SU-DHL-6 (cell line): ENCODE measurements at regions not wholly inside any gene's neighbourhood (a gene's known extent, or its start where the extent isn't known, plus 50 kb on each side); places are given as distances from the start of the nearest gene placed in this dataset.

Source experiments
- H2AFZ ChIP-seq: fragments of 200-600 bp; sonication (generic); 2 replicates; pipeline ENCODE4 v1.6.1; 2014; ENCODE audit warnings: low read depth, mild to moderate bottlenecking, moderate library complexity, mixed read lengths, antibody characterized with exemption, low read length; ENCODE audit not compliant: severe bottlenecking
- H3F3A ChIP-seq: fragments of 200-600 bp; shearing (Covaris generic); 2 replicates; pipeline ENCODE4 v1.6.0; 2016; ENCODE audit warnings: antibody characterized with exemption, mild to moderate bottlenecking; ENCODE audit not compliant: insufficient read depth
- H3K27ac ChIP-seq: fragments of 200-600 bp; sonication (generic); 2 replicates; pipeline ENCODE4 v1.5.1; 2016; ENCODE audit warnings: low read depth, mild to moderate bottlenecking, low read length, moderate library complexity, mixed read lengths
- H3K27me3 ChIP-seq: fragments of 200-600 bp; sonication (generic), shearing (Covaris generic); 2 replicates; pipeline ENCODE4 v1.6.0; 2014; ENCODE audit warnings: mild to moderate bottlenecking, low read length
- H3K36me3 ChIP-seq: fragments of 200-600 bp; sonication (generic); 2 replicates; pipeline ENCODE4 v1.6.1; 2014; ENCODE audit warnings: mild to moderate bottlenecking, low read length, mixed read lengths
- H3K4me2 ChIP-seq: fragments of 300-600, 200-600 bp; shearing (Covaris generic), sonication (generic); 2 replicates; pipeline ENCODE4 v1.6.0; 2014; ENCODE audit warnings: low read length, low read depth, mild to moderate bottlenecking; ENCODE audit not compliant: poor library complexity, severe bottlenecking
- H3K4me3 ChIP-seq: fragments of 200-600 bp; sonication (generic); 2 replicates; pipeline ENCODE4 v1.5.1; 2014; ENCODE audit warnings: antibody characterized with exemption, low read length, mild to moderate bottlenecking, mixed read lengths; ENCODE audit not compliant: insufficient read depth, poor library complexity, severe bottlenecking
- H3K79me2 ChIP-seq: fragments of 200-600 bp; sonication (generic); 2 replicates; pipeline ENCODE4 v1.6.1; 2014; ENCODE audit warnings: mild to moderate bottlenecking, low read length, moderate library complexity; ENCODE audit not compliant: insufficient read depth
- H3K9ac ChIP-seq: fragments of 200-600 bp; sonication (generic); 2 replicates; pipeline ENCODE4 v1.7.0; 2014; ENCODE audit warnings: mild to moderate bottlenecking, low read length
- H3K9me2 ChIP-seq: fragments of 200-600 bp; sonication (generic); replicated peaks from 2 replicates; pipeline ENCODE4 v1.6.1; 2014; ENCODE audit warnings: low read length; ENCODE audit not compliant: insufficient read depth
- H3K9me3 ChIP-seq: fragments of 200-600 bp; sonication (generic); 2 replicates; pipeline ENCODE4 v1.6.1; 2014; ENCODE audit warnings: low read length, mixed read lengths; ENCODE audit not compliant: insufficient read depth
- H4K20me1 ChIP-seq: fragments of 200-600 bp; sonication (generic); 2 replicates; pipeline ENCODE4 v1.6.1; 2014; ENCODE audit warnings: low read depth, mild to moderate bottlenecking, antibody characterized with exemption, low read length, moderate library complexity, mixed read lengths
- CTCF ChIP-seq: fragments of 200-600 bp; sonication (generic); IDR thresholded peaks from one replicate; pipeline ENCODE4 v1.5.1; 2017; ENCODE audit warnings: antibody characterized with exemption, mild to moderate bottlenecking, low read length, moderate library complexity; ENCODE audit not compliant: insufficient read depth, poor library complexity, severe bottlenecking
- EZH2phosphoT487 ChIP-seq: fragments of 200-600 bp; sonication (generic), shearing (Covaris generic); conservative IDR thresholded peaks from 2 replicates; pipeline ENCODE4 v1.6.1; 2018; ENCODE audit warnings: mild to moderate bottlenecking, antibody characterized with exemption, low read length, moderate library complexity, mixed read lengths

GRCh38 chr4:26133840-26134239 lies 187.0 kb upstream of the RBPJ start:
- H3K9me3 ChIP-seq: no peaks in the 10 kb centered on the region
- no peaks in the 10 kb centered on the region for H3F3A ChIP-seq
- TF ChIP-seq EZH2phosphoT487 (no peak), CTCF (no peak)
- no peak overlapping the region for H3K4me2 ChIP-seq
- no peaks in the 10 kb centered on the region for H3K79me2 ChIP-seq
- no peaks in the 10 kb centered on the region for H4K20me1 ChIP-seq
- no peak overlapping the region for H2AFZ ChIP-seq
- no peak overlapping the region for H3K4me3 ChIP-seq
- H3K36me3 ChIP-seq: no peaks in the 10 kb centered on the region
- no peak overlapping the region for H3K9ac ChIP-seq
- H3K9me2 ChIP-seq: no peaks in the 10 kb centered on the region
- H3K27ac ChIP-seq: no peak overlapping the region
- no peaks in the 10 kb centered on the region for H3K27me3 ChIP-seq

GRCh38 chr4:26135331-26135730 lies 185.5 kb upstream of the RBPJ start:
- no peak overlapping the region for H3K4me3 ChIP-seq
- H3K36me3 ChIP-seq: no peaks in the 10 kb centered on the region
- no peaks in the 10 kb centered on the region for H3K27me3 ChIP-seq
- H3F3A ChIP-seq: no peaks in the 10 kb centered on the region
- H3K9ac ChIP-seq: no peak overlapping the region
- H3K4me2 ChIP-seq: no peak overlapping the region
- H4K20me1 ChIP-seq: no peaks in the 10 kb centered on the region
- H2AFZ ChIP-seq: no peak overlapping the region
- no peaks in the 10 kb centered on the region for H3K9me2 ChIP-seq
- H3K27ac ChIP-seq: no peak overlapping the region
- H3K79me2 ChIP-seq: no peaks in the 10 kb centered on the region
- no peak for TF ChIP-seq CTCF
- TF ChIP-seq EZH2phosphoT487: no peak
- H3K9me3 ChIP-seq: no peaks in the 10 kb centered on the region

- Histone ChIP-seq H3K79me2 (no peaks in the 10 kb centered on the region), H3K36me3 (no peaks in the 10 kb centered on the region), H3K9me2 (no peaks in the 10 kb centered on the region), H3K27me3 (no peaks in the 10 kb centered on the region), H3K27ac (no peak overlapping the region), H3K4me2 (no peak overlapping the region), H2AFZ (no peak overlapping the region), H3K9ac (no peak overlapping the region), H3F3A (no peaks in the 10 kb centered on the region), H3K9me3 (no peaks in the 10 kb centered on the region), H3K4me3 (no peak overlapping the region), H4K20me1 (no peaks in the 10 kb centered on the region)
- TF ChIP-seq EZH2phosphoT487 (no peak), CTCF (no peak)
Observed at GRCh38 chr4:26136615-26137014, 184.2 kb upstream of the RBPJ start.

GRCh38 chr4:26137288-26137687 lies 183.5 kb upstream of the RBPJ start:
- no peaks in the 10 kb centered on the region for H3K27me3 ChIP-seq
- no peaks in the 10 kb centered on the region for H3K9me2 ChIP-seq
- no peaks in the 10 kb centered on the region for H3K9me3 ChIP-seq
- H3K79me2 ChIP-seq: no peaks in the 10 kb centered on the region
- H4K20me1 ChIP-seq: no peaks in the 10 kb centered on the region
- no peaks in the 10 kb centered on the region for H3F3A ChIP-seq
- no peak overlapping the region for H2AFZ ChIP-seq
- H3K9ac ChIP-seq: no peak overlapping the region
- TF ChIP-seq EZH2phosphoT487: no peak
- no peaks in the 10 kb centered on the region for H3K36me3 ChIP-seq
- H3K27ac ChIP-seq: no peak overlapping the region
- H3K4me3 ChIP-seq: no peak overlapping the region
- H3K4me2 ChIP-seq: no peak overlapping the region
